ENCODE measurements at regions not wholly inside any gene's neighbourhood (a gene's known extent, or its start where the extent isn't known, plus 50 kb on each side); places are given as distances from the start of the nearest gene placed in this dataset.
A peak's percentile ranks its signal among the peaks of the same experiment; 100 is the strongest.
"Not testable (repeated sequence)": the region's sequence is repeated elsewhere in the genome, so short reads cannot be mapped to it uniquely, and the experiment has no call there.

- no peak overlapping the region for H3K4me3 Mint-ChIP-seq
- no peak overlapping the region for H3K27ac Mint-ChIP-seq
- TF ChIP-seq, protein P1, sequence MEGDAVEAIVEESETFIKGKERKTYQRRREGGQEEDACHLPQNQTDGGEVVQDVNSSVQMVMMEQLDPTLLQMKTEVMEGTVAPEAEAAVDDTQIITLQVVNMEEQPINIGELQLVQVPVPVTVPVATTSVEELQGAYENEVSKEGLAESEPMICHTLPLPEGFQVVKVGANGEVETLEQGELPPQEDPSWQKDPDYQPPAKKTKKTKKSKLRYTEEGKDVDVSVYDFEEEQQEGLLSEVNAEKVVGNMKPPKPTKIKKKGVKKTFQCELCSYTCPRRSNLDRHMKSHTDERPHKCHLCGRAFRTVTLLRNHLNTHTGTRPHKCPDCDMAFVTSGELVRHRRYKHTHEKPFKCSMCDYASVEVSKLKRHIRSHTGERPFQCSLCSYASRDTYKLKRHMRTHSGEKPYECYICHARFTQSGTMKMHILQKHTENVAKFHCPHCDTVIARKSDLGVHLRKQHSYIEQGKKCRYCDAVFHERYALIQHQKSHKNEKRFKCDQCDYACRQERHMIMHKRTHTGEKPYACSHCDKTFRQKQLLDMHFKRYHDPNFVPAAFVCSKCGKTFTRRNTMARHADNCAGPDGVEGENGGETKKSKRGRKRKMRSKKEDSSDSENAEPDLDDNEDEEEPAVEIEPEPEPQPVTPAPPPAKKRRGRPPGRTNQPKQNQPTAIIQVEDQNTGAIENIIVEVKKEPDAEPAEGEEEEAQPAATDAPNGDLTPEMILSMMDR (IDR thresholded peaks at IDR 0.05), result no peak
- DNase-seq, result no peak
- H3K27me3 Mint-ChIP-seq (ENCODE audit: low read depth, poor library complexity), result no peaks in the 10 kb centered on the region
- H3K9me3 Mint-ChIP-seq, result no peaks in the 10 kb centered on the region
- H3K4me1 Mint-ChIP-seq, result no peaks in the 10 kb centered on the region
- no peaks in the 10 kb centered on the region for H3K36me3 Mint-ChIP-seq (ENCODE audit: low read depth)
These were observed 105.5 kb upstream of the TSLP start for GRCh38 chr5:110965773-110966581.

DNA sequence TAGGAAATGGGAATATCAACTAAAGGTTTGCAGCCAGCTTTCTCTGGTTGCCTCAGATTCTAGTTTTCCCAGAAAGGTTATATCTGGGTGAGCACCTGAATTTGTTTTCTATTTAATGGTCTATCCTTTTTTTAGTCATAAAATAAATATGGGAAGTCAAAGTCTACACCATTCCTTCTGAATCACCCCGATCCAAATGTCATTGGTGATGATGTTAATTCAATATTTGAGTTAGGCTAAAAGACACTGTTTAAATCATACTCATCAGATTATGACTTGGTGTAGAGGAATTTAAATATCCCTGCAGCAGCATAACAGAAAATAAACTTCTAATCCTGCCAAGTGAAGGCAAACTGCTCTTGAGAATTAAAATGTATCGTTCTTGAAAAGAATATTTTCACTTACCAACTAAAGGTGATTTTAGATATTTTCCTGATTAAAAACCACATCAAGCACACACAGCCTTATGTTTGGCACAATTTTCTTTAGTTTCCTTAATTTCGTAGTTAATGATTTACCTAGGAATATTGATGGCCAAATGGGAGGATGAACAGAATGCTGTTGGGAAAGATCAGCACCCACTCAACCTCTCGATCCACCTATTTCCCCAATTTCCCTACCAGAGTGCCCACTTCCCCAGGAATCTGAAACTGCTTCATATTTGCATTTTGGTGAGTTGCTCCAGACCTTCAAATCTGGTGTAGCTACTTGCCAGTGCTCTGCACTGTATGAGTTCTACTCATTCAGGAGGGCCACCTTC, 103.1 kb upstream of the TSLP start:
- H3K4me3 Mint-ChIP-seq, result no peak overlapping the region
- TF ChIP-seq, protein P1 (IDR thresholded peaks at IDR 0.05), result no peak
- no peak overlapping the region for H3K27ac Mint-ChIP-seq
- no peaks in the 10 kb centered on the region for H3K9me3 Mint-ChIP-seq
- no peaks in the 10 kb centered on the region for H3K27me3 Mint-ChIP-seq (ENCODE audit: low read depth, poor library complexity)
- DNase-seq, result no peak
- H3K4me1 Mint-ChIP-seq, result no peaks in the 10 kb centered on the region
- H3K36me3 Mint-ChIP-seq (ENCODE audit: low read depth), result no peaks in the 10 kb centered on the region

- H3K36me3 Mint-ChIP-seq (ENCODE audit: low read depth), result no peaks in the 10 kb centered on the region
- TF ChIP-seq, protein P1 (IDR thresholded peaks at IDR 0.05), result no peak
- DNase-seq, result no peak
- H3K4me3 Mint-ChIP-seq, result no peak overlapping the region
- H3K9me3 Mint-ChIP-seq, result no peaks in the 10 kb centered on the region
- H3K27me3 Mint-ChIP-seq (ENCODE audit: low read depth, poor library complexity), result no peaks in the 10 kb centered on the region
- no peaks in the 10 kb centered on the region for H3K4me1 Mint-ChIP-seq
- no peak overlapping the region for H3K27ac Mint-ChIP-seq
These were observed 102.0 kb upstream of the TSLP start for GRCh38 chr5:110969502-110969901.

DNA sequence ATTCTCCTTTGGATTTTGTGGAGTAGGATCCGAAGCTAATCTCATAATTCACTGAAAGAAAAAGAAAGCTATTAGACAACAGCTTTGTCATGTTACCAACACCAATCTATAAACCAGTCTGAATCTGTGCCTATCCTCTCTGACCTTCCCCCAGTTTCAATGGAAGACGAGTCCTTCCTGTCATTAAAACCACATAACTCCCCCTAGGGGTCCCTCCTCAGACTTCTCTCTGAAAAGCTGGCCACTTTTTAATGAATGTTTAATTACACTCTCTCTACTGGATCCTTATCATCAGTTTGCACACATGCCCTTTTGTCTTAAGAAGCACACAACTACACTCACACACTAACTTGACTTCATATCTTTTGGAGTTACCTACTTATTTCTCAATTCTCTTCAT, 98.0 kb upstream of the TSLP start:
- Mint-ChIP-seq H3K36me3 (ENCODE audit: low read depth) (no peaks in the 10 kb centered on the region), H3K4me3 (no peak overlapping the region), H3K27me3 (ENCODE audit: low read depth, poor library complexity) (peaks cover 8% of the 10 kb centered on the region), H3K27ac (no peak overlapping the region), H3K9me3 (no peaks in the 10 kb centered on the region), H3K4me1 (no peaks in the 10 kb centered on the region)
- TF ChIP-seq, protein P1 (IDR thresholded peaks at IDR 0.05), result no peak
- no peak for DNase-seq

DNA sequence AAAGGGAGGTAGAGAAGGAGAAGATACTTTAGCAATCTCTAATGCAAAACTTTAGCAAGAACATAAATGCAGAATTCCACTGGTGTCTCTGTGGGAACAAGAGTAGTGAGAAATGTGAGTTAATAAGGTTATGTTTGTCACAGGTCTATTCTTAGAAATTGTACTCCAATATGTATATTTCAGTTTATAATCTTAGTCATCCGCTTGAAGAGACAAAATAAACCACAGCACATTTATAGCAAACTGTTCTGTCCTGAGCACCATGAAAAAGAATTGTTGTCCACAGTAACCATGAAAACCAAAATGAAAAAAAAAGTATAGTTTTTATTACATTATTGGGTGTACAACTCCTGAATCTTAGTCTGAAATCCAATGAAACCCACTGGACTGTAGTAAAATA, 93.6 kb upstream of the TSLP start:
- Mint-ChIP-seq H3K27ac (no peak overlapping the region), H3K27me3 (ENCODE audit: low read depth, poor library complexity) (peaks cover 12% of the 10 kb centered on the region), H3K9me3 (peaks cover 8% of the 10 kb centered on the region), H3K36me3 (ENCODE audit: low read depth) (no peaks in the 10 kb centered on the region), H3K4me1 (no peaks in the 10 kb centered on the region), H3K4me3 (no peak overlapping the region)
- no peak for DNase-seq
- TF ChIP-seq, protein P1 (IDR thresholded peaks at IDR 0.05), result no peak

DNA sequence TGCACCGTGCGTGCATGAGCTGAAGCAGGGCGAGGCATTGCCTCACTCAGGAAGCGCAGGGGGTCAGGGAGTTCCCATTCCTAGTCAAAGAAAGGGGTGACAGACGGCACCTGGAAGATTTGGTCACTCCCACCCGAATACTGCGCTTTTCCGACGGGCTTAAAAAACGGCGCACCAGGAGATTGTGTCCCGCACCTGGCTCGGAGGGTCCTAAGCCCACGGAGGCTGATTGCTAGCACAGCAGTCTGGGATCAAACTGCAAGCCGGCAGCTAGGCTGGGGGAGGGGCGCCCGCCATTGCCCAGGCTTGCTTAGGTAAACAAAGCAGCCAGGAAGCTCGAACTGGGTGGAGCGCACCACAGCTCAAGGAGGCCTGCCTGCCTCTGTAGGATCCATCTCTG, 85.6 kb upstream of the TSLP start:
- H3K4me3 Mint-ChIP-seq; H3K4me1 Mint-ChIP-seq; H3K36me3 Mint-ChIP-seq (ENCODE audit: low read depth); H3K27ac Mint-ChIP-seq; H3K27me3 Mint-ChIP-seq (ENCODE audit: low read depth, poor library complexity): not testable (repeated sequence)
- peaks cover 34% of the 10 kb centered on the region for H3K9me3 Mint-ChIP-seq
- DNase-seq, result peak; percentile 10

GRCh38 chr5:110987573-110987972, 83.9 kb upstream of the TSLP start:
- H3K4me3 Mint-ChIP-seq; H3K27ac Mint-ChIP-seq; DNase-seq; H3K36me3 Mint-ChIP-seq (ENCODE audit: low read depth); H3K4me1 Mint-ChIP-seq; H3K27me3 Mint-ChIP-seq (ENCODE audit: low read depth, poor library complexity): not testable (repeated sequence)
- peaks cover 40% of the 10 kb centered on the region for H3K9me3 Mint-ChIP-seq

All from nephron progenitor cell (in vitro differentiated cells).